ENCODE measurements at regions not wholly inside any gene's neighbourhood (a gene's known extent, or its start where the extent isn't known, plus 50 kb on each side); places are given as distances from the start of the nearest gene placed in this dataset.

DNA sequence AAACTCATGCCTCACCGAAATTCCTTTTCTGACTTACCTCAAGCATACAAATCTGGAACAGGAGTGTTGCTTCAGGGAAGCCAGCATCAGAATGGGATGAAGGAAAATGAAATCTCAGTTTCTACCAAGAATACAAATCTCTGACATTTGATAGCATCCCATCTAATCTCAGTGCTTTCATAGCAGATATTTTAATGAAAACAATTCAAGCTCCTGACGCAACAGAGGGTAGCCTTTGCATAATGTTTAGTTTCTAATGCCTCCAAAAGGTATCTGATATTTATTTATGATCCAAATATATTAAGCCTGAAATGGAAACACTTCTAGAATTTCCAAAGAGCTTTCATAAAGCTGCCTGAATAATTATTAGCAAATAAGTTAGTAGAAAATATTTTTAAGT, 251.4 kb downstream of the DEPDC1B start:
- TF ChIP-seq, protein P1, sequence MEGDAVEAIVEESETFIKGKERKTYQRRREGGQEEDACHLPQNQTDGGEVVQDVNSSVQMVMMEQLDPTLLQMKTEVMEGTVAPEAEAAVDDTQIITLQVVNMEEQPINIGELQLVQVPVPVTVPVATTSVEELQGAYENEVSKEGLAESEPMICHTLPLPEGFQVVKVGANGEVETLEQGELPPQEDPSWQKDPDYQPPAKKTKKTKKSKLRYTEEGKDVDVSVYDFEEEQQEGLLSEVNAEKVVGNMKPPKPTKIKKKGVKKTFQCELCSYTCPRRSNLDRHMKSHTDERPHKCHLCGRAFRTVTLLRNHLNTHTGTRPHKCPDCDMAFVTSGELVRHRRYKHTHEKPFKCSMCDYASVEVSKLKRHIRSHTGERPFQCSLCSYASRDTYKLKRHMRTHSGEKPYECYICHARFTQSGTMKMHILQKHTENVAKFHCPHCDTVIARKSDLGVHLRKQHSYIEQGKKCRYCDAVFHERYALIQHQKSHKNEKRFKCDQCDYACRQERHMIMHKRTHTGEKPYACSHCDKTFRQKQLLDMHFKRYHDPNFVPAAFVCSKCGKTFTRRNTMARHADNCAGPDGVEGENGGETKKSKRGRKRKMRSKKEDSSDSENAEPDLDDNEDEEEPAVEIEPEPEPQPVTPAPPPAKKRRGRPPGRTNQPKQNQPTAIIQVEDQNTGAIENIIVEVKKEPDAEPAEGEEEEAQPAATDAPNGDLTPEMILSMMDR (conservative IDR thresholded peaks at IDR 0.05): no peak
- H3K27ac ChIP-seq: peak overlapping the region; percentile 71

DNA sequence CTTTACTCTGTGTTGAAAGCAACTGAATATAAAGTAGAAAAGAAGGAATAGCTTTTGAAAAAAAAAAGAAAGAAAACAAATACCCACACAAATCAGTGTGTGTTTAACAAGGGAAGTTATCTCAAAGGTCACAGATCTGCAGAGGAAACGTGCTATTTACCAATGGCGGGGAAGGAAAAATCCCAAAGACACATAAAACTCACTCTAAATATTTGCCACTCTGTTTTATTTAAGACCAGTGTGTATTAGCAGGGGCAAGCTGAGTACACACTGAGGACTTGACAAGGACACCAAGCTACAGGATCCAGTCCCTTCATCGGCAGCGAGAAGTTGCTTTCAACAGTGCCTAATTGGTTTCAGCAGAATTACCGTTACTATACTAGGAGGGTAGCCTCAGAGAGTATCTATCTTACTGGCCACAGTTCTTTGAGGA, 252.5 kb downstream of the DEPDC1B start:
- peak overlapping the region; percentile 71 for H3K27ac ChIP-seq
- TF ChIP-seq, protein P1 (conservative IDR thresholded peaks at IDR 0.05): no peak

DNA sequence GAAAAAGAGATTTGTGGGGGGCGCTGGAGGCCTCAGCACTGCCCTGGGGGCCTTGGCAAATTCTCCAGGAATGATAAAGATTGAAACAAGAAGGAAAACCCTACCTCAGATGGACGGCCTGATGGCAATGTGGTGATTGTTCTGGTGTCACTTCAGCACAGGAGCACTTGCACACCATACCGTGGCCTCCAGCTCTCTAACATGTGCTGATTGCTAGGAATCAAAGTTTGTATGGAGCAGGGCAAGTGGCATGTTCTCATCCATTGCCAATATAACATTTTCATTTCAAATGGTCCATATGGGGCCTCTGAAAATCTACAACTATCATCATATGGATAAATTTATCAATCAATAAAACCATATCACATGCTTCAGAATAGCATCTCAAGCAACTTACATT, 253.0 kb downstream of the DEPDC1B start:
- TF ChIP-seq, protein P1 (conservative IDR thresholded peaks at IDR 0.05): no peak
- H3K27ac ChIP-seq: peak overlapping the region; percentile 71

DNA sequence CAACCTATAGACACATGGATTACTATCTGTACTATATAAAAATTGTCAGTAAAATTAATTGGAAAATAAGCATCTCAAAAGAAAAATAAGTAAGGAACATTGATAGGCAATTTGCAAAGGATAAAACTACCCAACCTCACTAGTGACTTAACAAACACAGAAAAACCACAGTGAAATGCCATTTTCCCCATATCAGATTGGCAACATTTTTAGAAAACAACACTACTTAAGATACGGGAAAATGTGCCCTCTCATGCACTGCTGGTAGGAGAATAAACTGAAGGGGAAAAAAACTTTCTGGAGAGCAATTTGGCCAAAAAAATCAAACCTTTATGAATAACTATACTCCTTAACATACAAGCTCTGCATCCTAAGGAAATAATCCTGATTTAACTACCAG, 254.0 kb downstream of the DEPDC1B start:
- TF ChIP-seq, protein P1 (conservative IDR thresholded peaks at IDR 0.05): no peak
- peak overlapping the region; percentile 71 for H3K27ac ChIP-seq

DNA sequence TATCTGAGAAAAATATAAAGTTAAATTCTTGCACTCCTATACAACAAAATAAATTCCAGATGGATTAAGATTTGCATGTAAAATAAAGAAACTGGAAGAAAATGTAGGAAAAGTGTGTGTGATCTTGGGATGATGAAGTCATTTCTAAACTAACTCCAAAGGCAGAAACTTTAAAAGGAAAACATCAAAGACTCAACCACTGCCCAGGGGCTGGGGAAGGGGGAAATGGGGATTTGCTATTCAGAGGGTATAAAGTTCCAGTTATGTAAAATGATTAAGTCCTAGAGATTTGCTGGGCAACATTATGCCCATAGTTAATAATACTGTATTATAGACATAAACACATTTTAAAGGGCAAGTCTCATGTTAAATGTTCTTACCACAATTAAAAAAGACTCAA, 254.5 kb downstream of the DEPDC1B start:
- H3K27ac ChIP-seq: peak overlapping the region; percentile 71
- TF ChIP-seq, protein P1 (conservative IDR thresholded peaks at IDR 0.05): no peak

DNA sequence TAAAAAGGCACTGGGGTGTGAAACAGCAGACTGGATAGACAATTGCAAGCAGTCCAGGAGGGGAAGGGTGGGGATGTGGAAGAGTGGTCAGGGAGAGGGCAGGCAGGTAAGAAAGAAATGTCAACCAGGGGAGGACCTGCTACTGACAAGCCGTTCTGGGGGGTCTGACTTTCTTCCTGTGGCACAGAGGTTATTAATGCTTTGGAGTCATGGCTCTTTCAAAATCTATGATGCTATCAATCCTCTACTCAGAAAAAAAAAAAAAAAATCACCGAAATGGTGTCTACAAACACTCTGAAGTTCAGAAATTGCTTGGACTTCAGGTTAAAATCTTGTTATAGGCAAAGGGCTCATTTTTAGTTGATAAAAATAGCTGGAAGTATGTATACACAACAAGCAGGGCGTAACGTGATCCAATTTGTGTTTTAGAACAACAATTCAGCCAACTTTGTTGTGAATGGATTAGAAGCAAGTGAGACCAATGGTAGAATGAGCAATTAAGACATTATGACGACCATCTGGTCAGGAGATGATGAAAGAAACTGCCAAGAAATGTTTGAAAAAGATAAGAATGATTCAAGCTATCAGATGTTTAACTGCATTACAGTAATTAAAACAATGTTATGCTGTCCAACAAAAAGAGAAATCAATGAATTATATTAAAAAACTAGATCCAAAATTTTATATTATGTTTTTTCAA, 255.2 kb downstream of the DEPDC1B start:
- H3K27ac ChIP-seq: peak overlapping the region; percentile 71; the same call in 1 of the 2 replicates
- TF ChIP-seq, protein P1 (conservative IDR thresholded peaks at IDR 0.05): no peak

DNA sequence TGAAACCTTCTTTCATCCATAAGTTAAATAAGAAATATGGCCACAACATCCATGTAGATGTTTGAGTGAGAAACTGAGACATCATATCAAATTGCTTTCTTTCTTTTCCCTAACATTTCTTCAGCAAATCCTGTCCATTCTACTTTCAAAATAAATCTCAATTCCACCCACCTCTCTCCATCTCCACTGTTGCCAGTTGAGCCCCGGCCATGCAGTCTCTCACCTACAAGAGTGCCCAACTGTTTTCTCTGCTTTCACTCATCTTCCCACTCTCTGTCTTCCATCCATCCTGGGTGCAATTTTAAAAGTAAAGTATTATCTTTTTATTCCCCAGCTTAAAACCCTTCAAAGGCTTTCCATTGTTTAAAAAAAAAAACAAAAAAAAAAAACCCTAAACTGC, 260.4 kb downstream of the DEPDC1B start:
- TF ChIP-seq, protein P1 (conservative IDR thresholded peaks at IDR 0.05): no peak
- no peak overlapping the region for H3K27ac ChIP-seq

All from VCaP (cell line).